Dermis blood vessel endothelial cell (primary cell): ENCODE measurements at regions not wholly inside any gene's neighbourhood (a gene's known extent, or its start where the extent isn't known, plus 50 kb on each side); places are given as distances from the start of the nearest gene placed in this dataset.
"Not testable (repeated sequence)": the region's sequence is repeated elsewhere in the genome, so short reads cannot be mapped to it uniquely, and the experiment has no call there.

Experiments used
- DNase-seq: peaks from one replicate; pipeline ENCODE4 v3.0.0; 2010

GRCh38 chr9:6160579-6160978 lies 55.0 kb upstream of the IL33 start:
- DNase-seq: no peak

DNA sequence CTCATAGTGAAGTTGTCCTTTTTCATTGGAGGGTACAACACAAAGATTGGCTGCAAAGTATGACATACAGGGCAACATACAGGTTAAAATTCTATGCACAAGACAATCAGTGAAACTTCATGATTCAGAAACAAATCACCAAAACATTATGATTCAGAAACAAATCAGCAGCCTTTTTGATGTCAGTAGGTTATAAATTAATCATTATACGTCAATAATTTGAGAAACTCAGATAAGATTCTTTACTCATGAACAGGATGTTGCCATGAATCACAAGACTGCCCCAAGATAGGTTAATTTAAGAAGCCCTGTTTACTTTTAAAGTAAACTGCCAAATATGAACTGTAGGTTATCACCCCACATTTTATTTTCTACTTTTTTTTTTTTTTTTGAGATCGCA lies 62.2 kb upstream of the IL33 start:
- DNase-seq: peak; percentile 60

GRCh38 chr9:6152788-6153187 lies 62.8 kb upstream of the IL33 start:
- DNase-seq: no peak

DNA sequence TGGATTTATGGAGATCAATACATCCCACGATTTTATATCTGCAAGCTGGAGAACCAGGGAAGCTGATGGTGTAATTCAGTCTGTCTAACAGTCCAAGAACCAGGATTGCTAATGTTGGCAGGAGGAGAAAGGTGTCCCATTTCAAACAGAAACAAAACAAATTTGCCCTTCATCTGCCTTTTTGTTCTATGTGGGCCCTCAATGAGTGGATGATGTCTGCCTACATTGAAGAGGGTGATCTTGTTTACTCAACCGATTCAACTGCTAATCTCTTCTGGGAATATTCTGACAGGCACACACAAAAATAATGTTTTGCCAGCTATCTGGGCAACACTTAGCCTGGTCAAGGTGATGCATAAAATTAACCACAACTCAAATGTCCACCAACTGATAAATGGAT lies 65.1 kb upstream of the IL33 start:
- no peak for DNase-seq

- peak; percentile 98 for DNase-seq
These were observed 66.3 kb upstream of the IL33 start for GRCh38 chr9:6149315-6149714.

DNA sequence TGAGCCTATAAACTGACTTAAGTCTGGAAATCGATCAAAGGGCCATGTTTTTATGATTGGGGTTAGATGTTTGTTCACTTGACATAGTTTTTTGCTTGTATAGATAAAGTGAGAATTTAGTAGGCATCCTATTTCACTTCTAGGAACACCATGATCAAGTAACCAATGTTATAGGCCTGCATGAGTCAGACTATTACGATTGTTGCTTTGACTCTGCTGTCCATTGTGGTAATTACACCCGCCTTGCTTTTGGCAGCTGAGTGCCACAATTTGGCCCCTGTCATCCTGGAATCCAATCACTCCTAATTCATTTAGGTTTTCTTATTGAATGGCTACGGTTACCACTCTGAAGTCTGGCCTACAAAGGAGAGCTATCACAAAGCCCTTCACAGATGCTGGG lies 67.8 kb upstream of the IL33 start:
- peak; percentile 8 for DNase-seq

- no peak for DNase-seq
These were observed 70.7 kb upstream of the IL33 start for GRCh38 chr9:6144947-6145346.

- no peak for DNase-seq
These were observed 72.7 kb upstream of the IL33 start for GRCh38 chr9:6142799-6143454.

DNA sequence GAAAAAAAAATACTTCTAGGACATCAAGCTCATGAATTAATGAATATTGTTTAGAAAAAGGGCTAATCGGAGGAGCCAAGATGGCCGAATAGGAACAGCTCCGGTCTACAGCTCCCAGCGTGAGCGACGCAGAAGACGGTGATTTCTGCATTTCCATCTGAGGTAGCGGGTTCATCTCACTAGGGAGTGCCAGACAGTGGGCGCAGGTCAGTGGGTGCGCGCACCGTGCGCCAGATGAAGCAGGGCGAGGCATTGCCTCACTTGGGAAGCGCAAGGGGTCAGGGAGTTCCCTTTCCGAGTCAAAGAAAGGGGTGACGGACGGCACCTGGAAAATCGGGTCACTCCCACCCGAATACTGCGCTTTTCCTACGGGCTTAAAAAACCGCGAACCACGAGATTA lies 79.8 kb upstream of the IL33 start:
- not testable (repeated sequence) for DNase-seq

GRCh38 chr9:6134661-6135180 lies 80.9 kb upstream of the IL33 start:
- DNase-seq: no peak

DNA sequence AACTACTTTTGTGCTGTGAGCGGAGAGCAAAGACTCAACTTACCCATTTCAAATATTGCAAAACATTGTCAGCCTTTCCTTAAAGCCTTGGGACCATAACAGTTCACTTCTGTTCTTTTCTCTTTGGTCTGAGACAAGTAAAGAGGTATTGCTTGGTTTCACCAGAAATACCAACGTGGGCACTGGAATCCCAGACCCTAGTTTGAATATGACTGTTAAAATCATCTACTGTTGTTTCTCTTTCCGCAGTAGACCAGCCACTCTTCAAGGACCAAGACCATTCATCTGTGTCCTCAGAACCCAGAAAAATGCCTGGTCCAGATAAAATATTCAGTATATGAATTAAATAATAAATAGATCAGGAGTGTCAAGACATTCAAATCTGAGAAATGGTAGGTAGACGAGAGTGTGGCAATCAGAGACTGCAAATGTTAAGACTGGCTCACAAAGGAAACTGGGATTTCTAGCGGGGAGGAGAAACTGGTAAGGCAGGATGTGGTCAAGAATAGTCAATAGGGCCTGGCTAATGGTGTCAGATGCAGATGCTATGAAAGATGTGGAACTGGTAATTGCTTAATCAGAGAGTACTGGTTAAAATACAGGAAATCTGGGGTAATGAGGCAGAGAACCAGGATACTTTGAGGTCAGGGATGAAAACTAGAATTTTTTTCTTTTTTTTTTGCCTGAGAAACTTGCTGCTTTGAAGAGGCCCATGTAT lies 82.1 kb upstream of the IL33 start:
- no peak for DNase-seq

DNA sequence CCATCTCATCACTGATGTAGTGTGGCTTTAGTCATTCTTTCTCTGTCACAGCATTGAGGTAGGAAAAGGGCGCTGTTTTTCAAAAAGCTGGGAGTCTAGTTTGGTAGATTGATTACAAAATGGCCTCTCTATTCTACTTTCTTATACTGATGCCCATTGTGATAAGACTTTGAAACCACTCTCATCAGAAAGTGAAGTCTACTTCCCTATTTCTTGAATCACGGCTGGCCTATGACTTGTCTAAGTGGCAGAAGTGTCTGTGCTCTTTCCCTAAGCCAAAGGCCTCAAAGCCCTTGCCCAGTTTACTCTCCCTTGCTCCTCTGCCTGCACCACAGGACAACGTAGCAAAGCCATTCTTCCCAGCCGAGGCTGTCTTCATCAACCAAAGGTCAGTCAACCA lies 83.0 kb upstream of the IL33 start:
- no peak for DNase-seq

DNA sequence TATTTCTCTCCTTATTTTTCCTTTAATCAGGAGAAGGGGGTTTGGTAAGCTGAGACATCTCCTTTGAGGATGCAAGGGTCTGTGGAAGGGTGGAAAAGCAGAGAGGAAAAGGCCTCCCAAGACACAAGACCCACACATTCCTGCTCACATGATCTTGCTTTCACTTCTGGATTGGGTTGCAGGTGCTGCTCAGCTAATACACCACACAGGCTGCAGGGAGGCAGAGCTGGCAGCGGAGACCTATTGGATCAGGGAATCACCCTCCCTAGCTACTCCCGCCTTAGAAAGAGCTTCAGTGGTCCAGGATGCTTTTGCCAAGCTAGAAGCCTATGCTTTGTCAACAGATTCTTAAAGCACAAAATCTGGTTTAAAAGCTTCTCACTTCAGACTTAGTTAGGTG lies 87.6 kb upstream of the IL33 start:
- no peak for DNase-seq

DNA sequence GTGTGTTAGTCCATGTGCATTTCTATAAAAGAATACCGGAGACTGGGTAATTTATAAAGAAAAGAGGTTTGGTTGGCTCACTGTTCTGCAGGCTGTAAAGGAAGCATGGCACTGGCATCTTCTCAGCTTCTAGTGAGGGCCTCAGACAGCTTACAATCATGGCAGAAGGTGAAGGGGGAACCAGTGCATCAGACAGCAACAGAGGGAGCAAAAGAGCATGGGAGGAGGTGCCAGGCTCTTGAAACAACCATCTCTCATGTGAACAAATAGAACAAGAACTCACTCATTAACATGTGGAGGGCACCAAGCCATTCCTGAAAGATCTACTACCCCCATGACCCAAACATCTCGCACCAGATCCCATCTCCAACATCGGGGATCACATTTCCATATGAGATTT lies 89.2 kb upstream of the IL33 start:
- DNase-seq: no peak

GRCh38 chr9:6123416-6123815 lies 92.2 kb upstream of the IL33 start:
- DNase-seq: no peak

DNA sequence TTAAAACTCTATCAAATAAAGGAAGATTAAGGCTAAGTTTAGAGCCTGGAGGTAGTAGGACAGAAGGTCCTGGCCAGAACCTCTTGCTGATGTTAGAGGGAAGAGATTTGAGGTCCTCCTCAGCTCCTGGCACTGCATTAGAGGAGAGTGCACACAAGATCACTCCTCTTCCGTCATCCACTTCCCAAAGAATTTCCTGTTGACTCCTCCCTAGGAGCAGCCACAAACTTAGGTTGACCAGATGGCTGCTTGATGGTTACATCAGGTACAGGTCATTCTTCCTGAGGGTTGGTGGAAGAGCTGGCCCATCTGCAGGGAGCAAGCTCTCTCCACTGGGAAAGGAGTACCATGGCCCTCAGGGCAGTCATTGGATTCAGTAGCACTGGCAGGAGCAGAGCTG lies 93.9 kb upstream of the IL33 start:
- DNase-seq: peak; percentile 36

DNA sequence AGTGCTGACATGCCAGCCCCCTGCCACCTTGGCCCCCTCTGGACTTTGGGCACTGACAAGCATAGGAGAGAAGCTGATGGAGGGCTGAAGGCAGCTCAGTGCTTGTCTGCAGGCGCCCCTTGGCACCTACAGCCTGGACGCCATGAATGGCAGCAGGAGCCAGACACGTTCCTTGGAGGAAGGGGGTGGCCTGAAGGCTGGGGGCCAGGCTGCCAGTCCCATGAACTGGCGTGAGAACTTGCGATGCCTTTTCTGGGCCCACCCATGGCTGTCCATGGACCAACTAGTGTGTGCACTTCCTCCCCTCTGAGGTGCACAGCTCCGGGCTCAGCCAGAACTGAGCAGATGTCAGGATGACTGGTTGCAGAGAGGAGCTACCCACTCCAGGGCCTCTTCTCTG lies 99.0 kb upstream of the RANBP6 start:
- no peak for DNase-seq

GRCh38 chr9:6113819-6114218 lies 98.4 kb upstream of the RANBP6 start:
- DNase-seq: no peak

DNA sequence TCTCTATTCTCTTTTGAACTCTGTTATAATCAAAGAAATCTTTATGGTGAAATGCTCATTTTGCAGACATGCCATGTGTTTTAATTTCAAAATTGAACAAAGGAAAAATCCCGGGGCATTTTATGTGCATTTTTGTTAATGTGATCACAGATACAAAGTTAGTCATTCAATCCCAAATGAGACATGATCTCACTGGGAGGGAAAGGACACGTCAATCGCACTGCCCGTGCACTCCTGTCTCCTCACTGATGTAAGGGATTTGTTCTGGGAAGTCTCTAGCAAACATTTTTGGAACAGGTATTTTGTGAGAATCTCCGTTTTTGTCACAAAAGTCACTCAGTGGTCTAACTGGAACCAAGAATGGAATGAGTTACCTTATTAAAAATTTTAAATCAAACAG lies 97.9 kb upstream of the RANBP6 start:
- no peak for DNase-seq

- no peak for DNase-seq
These were observed 94.6 kb upstream of the RANBP6 start for GRCh38 chr9:6109986-6110385.

- DNase-seq: no peak
These were observed 94.1 kb upstream of the RANBP6 start for GRCh38 chr9:6109571-6109970.

GRCh38 chr9:6106711-6107339 lies 91.4 kb upstream of the RANBP6 start:
- DNase-seq: peak; percentile 37

DNA sequence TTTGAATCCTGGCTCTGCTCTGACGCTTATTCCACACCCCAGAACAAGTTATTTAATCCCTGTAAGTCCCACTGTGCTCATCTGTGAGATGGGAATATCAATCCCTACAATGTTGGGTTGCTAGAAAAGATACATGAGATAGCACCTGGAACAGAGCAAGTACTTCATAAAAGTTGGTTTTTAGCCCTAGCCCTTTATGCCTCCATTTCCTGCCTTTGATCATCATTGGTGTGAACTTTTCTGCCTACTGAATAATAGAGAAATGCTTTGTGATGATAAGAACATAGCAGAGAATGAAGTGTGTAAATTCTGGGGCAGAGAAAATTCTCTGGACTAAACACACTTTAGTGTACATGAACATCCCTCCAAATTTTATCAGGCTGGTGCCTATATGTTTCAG lies 90.3 kb upstream of the RANBP6 start:
- no peak for DNase-seq

DNA sequence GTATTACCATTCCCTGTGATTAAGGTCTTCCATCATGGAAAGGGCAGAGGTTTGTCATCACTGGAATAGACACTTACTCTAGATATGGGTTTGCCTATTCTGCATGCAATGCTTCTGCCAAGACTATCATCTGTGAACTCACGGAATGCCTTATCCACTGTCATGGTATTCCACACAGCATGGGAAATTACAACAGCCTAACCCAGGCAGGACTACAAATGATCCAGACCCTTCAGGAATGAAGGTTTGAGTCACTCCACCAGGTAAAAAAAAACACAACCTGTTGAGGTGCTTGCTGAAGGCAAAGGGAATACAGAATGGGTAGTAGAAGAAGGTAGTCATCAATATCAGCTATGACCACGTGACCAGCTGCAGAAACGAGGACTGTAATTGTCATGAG lies 89.0 kb upstream of the RANBP6 start:
- DNase-seq: not testable (repeated sequence)
